NCI-H1417 (cell line): ENCODE measurements at regions not wholly inside any gene's neighbourhood (a gene's known extent, or its start where the extent isn't known, plus 50 kb on each side); places are given as distances from the start of the nearest gene placed in this dataset.
"Not testable (repeated sequence)": the region's sequence is repeated elsewhere in the genome, so short reads cannot be mapped to it uniquely, and the experiment has no call there.

Experiments
- DNase-seq, 3 experiments: peaks; one replicate each; lab custom pipeline; 2025; lab: John Stamatoyannopoulos, UW

- no peak for DNase-seq
Observed at GRCh38 chr3:23136054-23136453, 67.1 kb upstream of the UBE2E2 start.

GRCh38 chr3:23144051-23144450 lies 59.1 kb upstream of the UBE2E2 start:
- DNase-seq, result not testable (repeated sequence)

DNA sequence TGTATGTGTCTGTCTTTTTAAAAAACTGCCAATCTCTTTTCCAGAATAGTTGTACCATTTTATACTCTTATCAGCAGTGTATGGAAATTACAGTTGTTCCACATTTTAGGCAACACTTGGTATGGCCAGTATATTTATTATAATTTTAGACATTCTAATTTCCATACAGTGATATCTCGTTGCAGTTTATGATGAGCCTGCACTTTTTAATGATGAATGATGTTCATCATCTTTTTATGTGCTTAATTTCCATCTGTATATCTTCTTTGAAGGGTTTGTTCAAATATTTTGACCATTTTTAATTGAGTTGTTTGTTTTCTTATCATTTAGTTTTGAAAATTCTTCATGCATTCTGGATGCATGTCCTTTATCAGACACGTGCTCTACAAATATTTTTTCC lies 57.0 kb upstream of the UBE2E2 start:
- no peak for DNase-seq

GRCh38 chr3:23152989-23153388 lies 50.1 kb upstream of the UBE2E2 start:
- no peak for DNase-seq
